Astrocyte (in vitro differentiated cells and primary cell): ENCODE measurements at regions not wholly inside any gene's neighbourhood (a gene's known extent, or its start where the extent isn't known, plus 50 kb on each side); places are given as distances from the start of the nearest gene placed in this dataset.

ENCODE experiments used
- DNase-seq: peaks from one replicate; pipeline ENCODE4 v3.0.0-alpha.2; 2010; ENCODE audit warnings: low read depth
- FAIRE-seq: peaks from 2 replicates; lab custom pipeline; 2011; peaks lifted over from hg19 to GRCh38; lab: Jason Lieb, UNC
- H2AFZ ChIP-seq: 2 replicates; pipeline ENCODE4 v1.6.0; 2012; ENCODE audit warnings: low read depth, low read length, inconsistent platforms
- H3K27ac ChIP-seq: 2 replicates; pipeline ENCODE4 v1.5.1; 2011; ENCODE audit warnings: low read depth, low read length, inconsistent platforms
- H3K27me3 ChIP-seq: 2 replicates; pipeline ENCODE4 v1.6.0; 2011; ENCODE audit warnings: low read length, inconsistent platforms; ENCODE audit not compliant: insufficient read depth
- H3K36me3 ChIP-seq: 2 replicates; pipeline ENCODE4 v1.5.1; 2011; ENCODE audit warnings: low read length, inconsistent platforms; ENCODE audit not compliant: insufficient read depth
- H3K4me1 ChIP-seq: 2 replicates; pipeline ENCODE4 v1.5.1; 2011; ENCODE audit warnings: low read length, inconsistent platforms; ENCODE audit not compliant: insufficient read depth
- H3K4me2 ChIP-seq: 2 replicates; pipeline ENCODE4 v1.6.0; 2012; ENCODE audit warnings: low read length, inconsistent platforms
- H3K4me3 ChIP-seq: 2 replicates; pipeline ENCODE4 v1.5.1; 2011; ENCODE audit warnings: low read depth, mild to moderate bottlenecking, low read length, inconsistent platforms; ENCODE audit not compliant: insufficient read depth
- H3K79me2 ChIP-seq: 2 replicates; pipeline ENCODE4 v1.6.0; 2012; ENCODE audit warnings: mild to moderate bottlenecking, low read length, inconsistent platforms; ENCODE audit not compliant: insufficient read depth
- H3K9ac ChIP-seq: 2 replicates; pipeline ENCODE4 v1.6.0; 2012; ENCODE audit warnings: mild to moderate bottlenecking, low read length, inconsistent platforms
- H3K9me3 ChIP-seq: 2 replicates; pipeline ENCODE4 v1.5.1; 2012; ENCODE audit warnings: low read depth, mild to moderate bottlenecking, low read length, inconsistent platforms; ENCODE audit not compliant: insufficient read depth
- H4K20me1 ChIP-seq: 2 replicates; pipeline ENCODE4 v1.6.0; 2012; ENCODE audit warnings: low read length, inconsistent platforms; ENCODE audit not compliant: insufficient read depth
- H3K27ac Mint-ChIP-seq: one replicate; pipeline ENCODE4 v1.8.0; 2021; ENCODE audit warnings: mild to moderate bottlenecking, mixed read lengths; ENCODE audit not compliant: unreplicated experiment
- H3K27me3 Mint-ChIP-seq: one replicate; pipeline ENCODE4 v1.8.0; 2021; ENCODE audit warnings: low read depth, mixed read lengths; ENCODE audit not compliant: unreplicated experiment
- H3K36me3 Mint-ChIP-seq: one replicate; pipeline ENCODE4 v1.8.0; 2021; ENCODE audit warnings: low read depth, mixed read lengths; ENCODE audit not compliant: unreplicated experiment
- H3K4me1 Mint-ChIP-seq: one replicate; pipeline ENCODE4 v1.8.0; 2021; ENCODE audit warnings: low read depth, mixed read lengths; ENCODE audit not compliant: unreplicated experiment
- H3K4me3 Mint-ChIP-seq: one replicate; pipeline ENCODE4 v1.8.0; 2021; ENCODE audit warnings: mild to moderate bottlenecking, moderate library complexity, mixed read lengths; ENCODE audit not compliant: unreplicated experiment
- H3K9me3 Mint-ChIP-seq: one replicate; pipeline ENCODE4 v1.8.0; 2021; ENCODE audit warnings: mild to moderate bottlenecking, mixed read lengths; ENCODE audit not compliant: unreplicated experiment
- EZH2 ChIP-seq: IDR thresholded peaks from 2 replicates; pipeline ENCODE4 v1.6.1; 2012; ENCODE audit warnings: mild to moderate bottlenecking, low read length, inconsistent platforms; ENCODE audit not compliant: insufficient read depth
- TF ChIP-seq, protein P1 (sequence below): IDR thresholded peaks from 2 replicates; pipeline ENCODE4 v1.5.1; 2011; ENCODE audit warnings: low read depth, mild to moderate bottlenecking, inconsistent platforms, low read length, moderate library complexity; ENCODE audit not compliant: insufficient read depth

- Mint-ChIP-seq H3K4me3 (no peak overlapping the region), H3K4me1 (peaks cover 10% of the 10 kb centered on the region), H3K27me3 (no peaks in the 10 kb centered on the region), H3K27ac (no peak overlapping the region), H3K36me3 (no peaks in the 10 kb centered on the region), H3K9me3 (no peaks in the 10 kb centered on the region)
- TF ChIP-seq, protein P1, sequence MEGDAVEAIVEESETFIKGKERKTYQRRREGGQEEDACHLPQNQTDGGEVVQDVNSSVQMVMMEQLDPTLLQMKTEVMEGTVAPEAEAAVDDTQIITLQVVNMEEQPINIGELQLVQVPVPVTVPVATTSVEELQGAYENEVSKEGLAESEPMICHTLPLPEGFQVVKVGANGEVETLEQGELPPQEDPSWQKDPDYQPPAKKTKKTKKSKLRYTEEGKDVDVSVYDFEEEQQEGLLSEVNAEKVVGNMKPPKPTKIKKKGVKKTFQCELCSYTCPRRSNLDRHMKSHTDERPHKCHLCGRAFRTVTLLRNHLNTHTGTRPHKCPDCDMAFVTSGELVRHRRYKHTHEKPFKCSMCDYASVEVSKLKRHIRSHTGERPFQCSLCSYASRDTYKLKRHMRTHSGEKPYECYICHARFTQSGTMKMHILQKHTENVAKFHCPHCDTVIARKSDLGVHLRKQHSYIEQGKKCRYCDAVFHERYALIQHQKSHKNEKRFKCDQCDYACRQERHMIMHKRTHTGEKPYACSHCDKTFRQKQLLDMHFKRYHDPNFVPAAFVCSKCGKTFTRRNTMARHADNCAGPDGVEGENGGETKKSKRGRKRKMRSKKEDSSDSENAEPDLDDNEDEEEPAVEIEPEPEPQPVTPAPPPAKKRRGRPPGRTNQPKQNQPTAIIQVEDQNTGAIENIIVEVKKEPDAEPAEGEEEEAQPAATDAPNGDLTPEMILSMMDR = no peak
- TF ChIP-seq EZH2 = no peak
- H3K9me3 ChIP-seq = no peaks in the 10 kb centered on the region
- H4K20me1 ChIP-seq = no peaks in the 10 kb centered on the region
- no peak overlapping the region for H3K27ac ChIP-seq
- no peak overlapping the region for H3K9ac ChIP-seq
- DNase-seq (no peak), FAIRE-seq (no peak)
- H3K4me1 ChIP-seq = peaks cover 27% of the 10 kb centered on the region
- H2AFZ ChIP-seq = no peak overlapping the region
- H3K4me3 ChIP-seq = no peak overlapping the region
- H3K36me3 ChIP-seq = no peaks in the 10 kb centered on the region
- no peaks in the 10 kb centered on the region for H3K27me3 ChIP-seq
- H3K79me2 ChIP-seq = no peaks in the 10 kb centered on the region
- H3K4me2 ChIP-seq = no peak overlapping the region
These were observed 274.9 kb upstream of the ZPLD1 start for GRCh38 chr3:102159810-102160451.

GRCh38 chr3:102161384-102162006 is 273.3 kb upstream of the ZPLD1 start:
- H3K9me3 ChIP-seq = no peaks in the 10 kb centered on the region

More at GRCh38 chr3:102161384-102162006, 273.3 kb upstream of the ZPLD1 start:
- Mint-ChIP-seq H3K27ac (no peak overlapping the region), H3K9me3 (no peaks in the 10 kb centered on the region), H3K4me3 (no peak overlapping the region), H3K4me1 (peaks cover 12% of the 10 kb centered on the region), H3K36me3 (no peaks in the 10 kb centered on the region), H3K27me3 (no peaks in the 10 kb centered on the region)
- no peaks in the 10 kb centered on the region for H3K79me2 ChIP-seq
- H2AFZ ChIP-seq = no peak overlapping the region
- no peak overlapping the region for H3K4me2 ChIP-seq
- TF ChIP-seq, protein P1 = no peak
- no peak for TF ChIP-seq EZH2
- no peaks in the 10 kb centered on the region for H3K27me3 ChIP-seq
- no peak for FAIRE-seq
- no peaks in the 10 kb centered on the region for H3K36me3 ChIP-seq
- H3K4me3 ChIP-seq = no peak overlapping the region
- no peaks in the 10 kb centered on the region for H4K20me1 ChIP-seq
- DNase-seq = no peak
- no peak overlapping the region for H3K27ac ChIP-seq
- peaks cover 26% of the 10 kb centered on the region for H3K4me1 ChIP-seq
- H3K9ac ChIP-seq = no peak overlapping the region
